ENCODE measurements at regions not wholly inside any gene's neighbourhood (a gene's known extent, or its start where the extent isn't known, plus 50 kb on each side); places are given as distances from the start of the nearest gene placed in this dataset.

- Mint-ChIP-seq H3K9me3 (ENCODE audit: unreplicated experiment) (no peaks in the 10 kb centered on the region), H3K27ac (ENCODE audit: unreplicated experiment) (no peak overlapping the region), H3K36me3 (ENCODE audit: insufficient read depth, unreplicated experiment) (no peaks in the 10 kb centered on the region), H3K27me3 (ENCODE audit: insufficient read depth, unreplicated experiment) (no peaks in the 10 kb centered on the region), H3K4me3 (ENCODE audit: unreplicated experiment) (no peak overlapping the region), H3K4me1 (ENCODE audit: low read depth, unreplicated experiment) (no peaks in the 10 kb centered on the region)
- TF ChIP-seq CTCF (IDR thresholded peaks at IDR 0.05; ENCODE audit: insufficient read depth in 1 of 2, low read depth in 1 of 2, low read length in 1 of 2, severe bottlenecking in 1 of 2, unreplicated experiment in 1 of 2), result no peak
- Histone ChIP-seq H3K9me3 (no peaks in the 10 kb centered on the region), H3K36me3 (ENCODE audit: control insufficient read depth, insufficient read depth, low read length) (no peaks in the 10 kb centered on the region), H3K27me3 (replicated peaks; ENCODE audit: control insufficient read depth, insufficient read depth, low read length) (no peaks in the 10 kb centered on the region), H3K4me1 (no peaks in the 10 kb centered on the region), H3K4me3 (ENCODE audit: low read depth, low read length) (no peak overlapping the region)
- intact Hi-C loops (cut with micrococcal nuclease; ENCODE audit: unreplicated experiment), result no loop called here
- no TSS peak for BruUV-seq (replicated peaks)
- CTCF ChIA-PET, result no interaction called here
- POLR2A ChIA-PET, result no interaction called here
- no peak for DNase-seq
Measured at GRCh38 chr1:195462152-195462551, 1146.1 kb downstream of the KCNT2 start.

GRCh38 chr1:195458365-195458764, 1149.9 kb downstream of the KCNT2 start:
- DNase-seq, result no peak
- H3K4me3 Mint-ChIP-seq (ENCODE audit: unreplicated experiment), result no peak overlapping the region
- TF ChIP-seq CTCF (IDR thresholded peaks at IDR 0.05; ENCODE audit: insufficient read depth in 1 of 2, low read depth in 1 of 2, low read length in 1 of 2, severe bottlenecking in 1 of 2, unreplicated experiment in 1 of 2), result no peak
- CTCF ChIA-PET, result no interaction called here
- intact Hi-C loops (cut with micrococcal nuclease; ENCODE audit: unreplicated experiment), result no loop called here
- H3K4me1 Mint-ChIP-seq (ENCODE audit: low read depth, unreplicated experiment), result no peaks in the 10 kb centered on the region
- no peaks in the 10 kb centered on the region for H3K27me3 Mint-ChIP-seq (ENCODE audit: insufficient read depth, unreplicated experiment)
- Histone ChIP-seq H3K4me3 (ENCODE audit: low read depth, low read length) (no peak overlapping the region), H3K27me3 (replicated peaks; ENCODE audit: control insufficient read depth, insufficient read depth, low read length) (no peaks in the 10 kb centered on the region), H3K9me3 (no peaks in the 10 kb centered on the region), H3K36me3 (ENCODE audit: control insufficient read depth, insufficient read depth, low read length) (no peaks in the 10 kb centered on the region), H3K4me1 (no peaks in the 10 kb centered on the region)
- no TSS peak for BruUV-seq (replicated peaks)
- H3K27ac Mint-ChIP-seq (ENCODE audit: unreplicated experiment), result no peak overlapping the region
- no peaks in the 10 kb centered on the region for H3K36me3 Mint-ChIP-seq (ENCODE audit: insufficient read depth, unreplicated experiment)
- POLR2A ChIA-PET, result no interaction called here
- H3K9me3 Mint-ChIP-seq (ENCODE audit: unreplicated experiment), result no peaks in the 10 kb centered on the region

GRCh38 chr1:195450794-195451193, 1157.4 kb downstream of the KCNT2 start:
- POLR2A ChIA-PET, result no interaction called here
- H3K36me3 Mint-ChIP-seq (ENCODE audit: insufficient read depth, unreplicated experiment), result no peaks in the 10 kb centered on the region
- no peaks in the 10 kb centered on the region for H3K4me1 Mint-ChIP-seq (ENCODE audit: low read depth, unreplicated experiment)
- H3K9me3 ChIP-seq, result no peaks in the 10 kb centered on the region
- intact Hi-C loops (cut with micrococcal nuclease; ENCODE audit: unreplicated experiment), result no loop called here
- H3K4me3 ChIP-seq (ENCODE audit: low read depth, low read length), result no peak overlapping the region
- no peak overlapping the region for H3K27ac Mint-ChIP-seq (ENCODE audit: unreplicated experiment)
- H3K9me3 Mint-ChIP-seq (ENCODE audit: unreplicated experiment), result no peaks in the 10 kb centered on the region
- H3K4me1 ChIP-seq, result no peaks in the 10 kb centered on the region
- no peak for DNase-seq
- no peaks in the 10 kb centered on the region for H3K27me3 Mint-ChIP-seq (ENCODE audit: insufficient read depth, unreplicated experiment)
- CTCF ChIA-PET, result no interaction called here
- no peaks in the 10 kb centered on the region for H3K36me3 ChIP-seq (ENCODE audit: control insufficient read depth, insufficient read depth, low read length)
- H3K4me3 Mint-ChIP-seq (ENCODE audit: unreplicated experiment), result no peak overlapping the region
- no peaks in the 10 kb centered on the region for H3K27me3 ChIP-seq (replicated peaks; ENCODE audit: control insufficient read depth, insufficient read depth, low read length)
- TF ChIP-seq CTCF (IDR thresholded peaks at IDR 0.05; ENCODE audit: insufficient read depth in 1 of 2, low read depth in 1 of 2, low read length in 1 of 2, severe bottlenecking in 1 of 2, unreplicated experiment in 1 of 2), result no peak
- no TSS peak for BruUV-seq (replicated peaks)
